Choroid plexus epithelial cell (primary cell): ENCODE measurements at regions not wholly inside any gene's neighbourhood (a gene's known extent, or its start where the extent isn't known, plus 50 kb on each side); places are given as distances from the start of the nearest gene placed in this dataset.

Source experiments
- DNase-seq: peaks from one replicate; pipeline ENCODE4 v3.0.0-alpha.2; 2010; ENCODE audit warnings: low read depth
- H3K4me3 ChIP-seq: 2 replicates; pipeline ENCODE4 v1.5.1; 2011; ENCODE audit warnings: low read depth, mild to moderate bottlenecking, control low read depth, low read length, moderate library complexity
- TF ChIP-seq, protein P1 (sequence below): conservative IDR thresholded peaks from 2 replicates; pipeline ENCODE4 v1.5.1; 2011; ENCODE audit warnings: low read depth, mild to moderate bottlenecking, control low read depth, inconsistent platforms, low read length, moderate library complexity

DNA sequence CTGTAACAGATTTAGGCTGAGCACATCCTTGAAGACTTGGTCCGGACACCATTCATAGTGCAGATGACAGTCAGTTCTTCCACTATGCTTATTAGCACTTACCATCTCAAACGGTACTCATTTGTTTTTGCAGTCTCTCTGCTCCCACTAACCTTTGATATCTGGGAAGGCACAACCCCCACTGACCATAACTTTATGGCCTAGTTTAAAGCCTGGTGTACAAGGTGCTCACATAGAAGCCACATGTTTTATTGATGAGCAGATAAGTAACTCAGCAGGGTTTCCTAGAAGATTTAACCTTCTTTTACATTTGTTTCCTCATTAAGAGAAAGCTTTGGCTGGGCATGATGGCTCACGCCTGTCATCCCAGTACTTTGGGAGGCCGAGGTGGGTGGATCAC, 119.3 kb upstream of the MAGI3 start:
- H3K4me3 ChIP-seq = no peak overlapping the region
- TF ChIP-seq, protein P1, sequence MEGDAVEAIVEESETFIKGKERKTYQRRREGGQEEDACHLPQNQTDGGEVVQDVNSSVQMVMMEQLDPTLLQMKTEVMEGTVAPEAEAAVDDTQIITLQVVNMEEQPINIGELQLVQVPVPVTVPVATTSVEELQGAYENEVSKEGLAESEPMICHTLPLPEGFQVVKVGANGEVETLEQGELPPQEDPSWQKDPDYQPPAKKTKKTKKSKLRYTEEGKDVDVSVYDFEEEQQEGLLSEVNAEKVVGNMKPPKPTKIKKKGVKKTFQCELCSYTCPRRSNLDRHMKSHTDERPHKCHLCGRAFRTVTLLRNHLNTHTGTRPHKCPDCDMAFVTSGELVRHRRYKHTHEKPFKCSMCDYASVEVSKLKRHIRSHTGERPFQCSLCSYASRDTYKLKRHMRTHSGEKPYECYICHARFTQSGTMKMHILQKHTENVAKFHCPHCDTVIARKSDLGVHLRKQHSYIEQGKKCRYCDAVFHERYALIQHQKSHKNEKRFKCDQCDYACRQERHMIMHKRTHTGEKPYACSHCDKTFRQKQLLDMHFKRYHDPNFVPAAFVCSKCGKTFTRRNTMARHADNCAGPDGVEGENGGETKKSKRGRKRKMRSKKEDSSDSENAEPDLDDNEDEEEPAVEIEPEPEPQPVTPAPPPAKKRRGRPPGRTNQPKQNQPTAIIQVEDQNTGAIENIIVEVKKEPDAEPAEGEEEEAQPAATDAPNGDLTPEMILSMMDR = no peak
- no peak for DNase-seq

DNA sequence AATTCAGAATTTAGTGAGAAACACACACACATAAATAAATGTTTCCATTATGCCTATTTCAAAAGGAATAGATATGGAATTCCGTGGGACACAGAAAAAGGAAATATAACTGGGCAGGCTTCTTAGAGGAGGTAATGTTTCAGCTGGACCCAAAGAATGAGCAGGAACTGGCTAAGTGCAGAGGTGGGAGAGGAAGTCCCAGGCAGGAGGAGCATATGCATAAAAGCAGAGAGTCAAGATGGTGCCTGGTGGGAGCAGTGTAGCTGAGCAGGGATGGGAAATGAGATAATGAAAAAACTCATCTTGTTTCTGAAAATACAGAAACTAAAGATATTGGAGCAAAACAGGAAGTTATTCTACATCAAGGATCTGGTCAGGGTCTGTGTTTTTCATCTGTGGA, 115.2 kb upstream of the MAGI3 start:
- no peak overlapping the region for H3K4me3 ChIP-seq
- no peak for DNase-seq
- TF ChIP-seq, protein P1 = no peak

DNA sequence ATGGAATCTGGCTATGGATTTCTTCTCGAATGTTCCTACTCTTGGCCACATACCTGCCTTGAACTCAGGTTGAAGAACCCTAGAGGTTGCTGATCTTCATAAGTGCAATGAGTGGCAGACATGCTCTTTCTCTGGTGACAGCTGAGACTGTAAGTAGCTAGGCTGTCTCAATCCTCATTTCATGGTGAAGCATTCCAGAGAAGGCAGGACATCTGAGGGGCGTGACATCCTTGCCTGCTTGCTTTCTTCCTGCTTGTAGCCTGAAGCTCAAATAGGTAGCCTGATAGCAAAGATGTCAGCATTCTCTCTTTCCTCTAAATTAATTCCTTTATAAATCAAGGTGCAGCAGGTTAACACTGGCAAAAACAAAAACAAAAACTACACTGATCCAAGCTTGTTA, 114.6 kb upstream of the MAGI3 start:
- no peak overlapping the region for H3K4me3 ChIP-seq
- TF ChIP-seq, protein P1 = no peak
- no peak for DNase-seq

DNA sequence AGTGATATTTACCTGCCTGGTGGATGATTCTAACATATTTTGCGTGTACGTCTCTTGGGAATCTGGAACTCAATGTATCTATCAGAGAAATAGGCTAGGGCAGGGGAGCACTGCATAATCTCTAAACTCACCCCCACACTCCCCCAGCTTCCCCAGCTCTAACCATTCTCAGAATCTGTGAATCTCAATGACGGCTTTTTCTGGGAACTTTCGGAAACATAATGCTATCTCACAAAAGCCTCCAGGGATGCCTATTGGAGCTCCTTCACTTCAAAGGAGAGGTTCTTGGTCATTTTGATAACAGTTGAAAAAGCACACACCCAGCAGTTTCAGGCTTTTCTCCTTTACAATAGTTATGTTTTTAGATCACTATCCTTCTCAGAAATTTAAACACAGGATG, 113.8 kb upstream of the MAGI3 start:
- TF ChIP-seq, protein P1 = no peak

DNA sequence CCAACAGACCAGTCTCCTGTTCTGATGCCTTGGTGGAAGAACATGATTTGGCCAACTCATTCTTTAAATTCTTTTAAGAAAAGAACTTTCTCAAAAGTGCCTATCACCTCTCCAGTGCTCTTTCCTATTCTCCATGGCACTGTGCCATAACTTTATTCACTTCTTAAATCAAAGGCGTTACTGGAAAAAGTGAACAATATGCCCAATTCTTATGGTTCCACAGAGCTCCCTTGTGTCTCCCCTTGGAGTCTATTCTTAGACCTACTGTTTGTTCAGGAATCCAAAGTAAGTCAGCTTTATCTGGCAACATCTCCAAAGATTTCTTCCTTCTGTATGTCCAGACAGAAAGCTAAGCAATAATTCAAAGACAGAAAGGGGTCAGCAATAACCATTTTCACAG, 111.9 kb upstream of the MAGI3 start:
- no peak overlapping the region for H3K4me3 ChIP-seq
- TF ChIP-seq, protein P1 = no peak
- no peak for DNase-seq

More for the DNA sequence above, 113.8 kb upstream of the MAGI3 start:
- no peak overlapping the region for H3K4me3 ChIP-seq
- DNase-seq = no peak

DNA sequence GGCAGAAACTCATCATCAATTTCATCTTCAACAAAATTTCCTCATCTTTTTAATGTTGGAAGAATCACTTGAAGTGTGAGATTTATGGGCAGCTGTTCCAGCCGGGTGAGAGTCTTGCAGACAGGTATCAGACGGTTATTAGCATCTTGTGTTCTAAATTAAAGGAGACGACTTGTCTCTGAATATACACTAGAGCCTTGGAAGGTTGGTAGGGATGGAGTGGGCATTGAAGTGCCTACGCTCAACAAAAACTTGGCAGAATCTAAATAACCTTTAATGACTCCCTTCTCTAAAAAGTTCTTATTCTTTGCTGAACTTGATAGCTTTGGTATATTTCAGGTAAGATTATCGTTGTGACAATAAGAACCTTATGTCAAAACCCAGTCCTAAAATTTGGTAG, 111.5 kb upstream of the MAGI3 start:
- H3K4me3 ChIP-seq = no peak overlapping the region
- TF ChIP-seq, protein P1 = no peak
- DNase-seq = no peak

DNA sequence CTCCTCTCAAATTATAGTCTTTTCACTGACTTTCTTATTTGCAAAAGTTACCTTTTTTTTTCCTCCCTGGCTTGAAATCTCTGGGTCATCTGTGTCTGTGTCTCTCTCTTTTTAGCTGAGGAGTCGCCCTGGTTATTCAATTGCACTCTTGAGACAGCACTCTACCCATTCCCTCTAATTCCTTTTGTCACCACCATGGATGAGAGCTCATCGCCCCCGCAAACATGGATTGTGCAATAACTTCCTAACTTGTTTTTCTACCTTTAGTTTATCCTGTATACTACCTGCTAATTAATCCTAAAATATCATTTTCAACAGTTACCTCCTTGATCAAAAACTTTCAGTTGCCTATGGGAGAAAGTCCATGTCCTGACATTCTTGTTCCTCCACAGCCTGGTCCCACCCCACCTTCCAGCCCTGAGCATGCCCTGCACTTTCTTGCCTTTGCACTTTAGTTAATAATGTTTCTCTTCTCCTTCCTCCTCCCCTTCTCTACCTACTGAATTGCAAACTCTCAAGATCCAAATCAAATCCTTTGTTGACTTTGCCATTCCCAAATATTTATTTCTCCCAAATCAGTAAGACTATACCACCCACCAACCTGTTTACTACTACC, 110.4 kb upstream of the MAGI3 start:
- H3K4me3 ChIP-seq = no peak overlapping the region
- DNase-seq = no peak
- TF ChIP-seq, protein P1 = no peak
